DOHH2 (cell line): ENCODE measurements at regions not wholly inside any gene's neighbourhood (a gene's known extent, or its start where the extent isn't known, plus 50 kb on each side); places are given as distances from the start of the nearest gene placed in this dataset.

Source experiments
- EZH2phosphoT487 ChIP-seq: fragments of 200-600 bp; sonication (generic); IDR thresholded peaks from 2 replicates; pipeline ENCODE4 v1.6.1; 2017; ENCODE audit warnings: borderline replicate concordance, mild to moderate bottlenecking, antibody characterized with exemption, low read length, moderate library complexity, mixed read lengths
- TF ChIP-seq, protein P1 (sequence below): fragments of 200-600 bp; sonication (generic); IDR thresholded peaks from one replicate; pipeline ENCODE4 v1.5.1; 2014; ENCODE audit warnings: antibody characterized with exemption, mild to moderate bottlenecking, low read depth, low read length; ENCODE audit not compliant: poor library complexity, severe bottlenecking

DNA sequence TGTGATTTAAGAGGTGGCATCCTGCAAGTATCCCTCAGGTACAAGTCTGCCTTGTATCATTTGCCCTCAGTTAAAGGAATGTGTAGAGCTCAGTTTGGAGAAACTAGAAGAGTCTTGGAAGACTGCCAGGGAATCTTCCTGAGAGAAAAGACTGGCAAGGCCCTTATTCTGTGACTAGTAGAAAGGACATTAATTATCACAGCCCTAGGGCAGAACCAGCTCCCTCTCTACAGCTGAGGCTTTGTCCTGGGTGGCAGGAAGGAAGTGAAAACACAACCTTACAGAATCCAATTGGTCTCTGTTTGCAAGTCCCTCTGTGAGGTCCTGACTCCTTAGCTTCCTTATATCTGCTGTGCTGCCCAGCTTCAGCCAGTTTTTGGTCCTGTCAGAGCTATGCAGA lies 385.9 kb upstream of the CYRIA start:
- TF ChIP-seq, protein P1, sequence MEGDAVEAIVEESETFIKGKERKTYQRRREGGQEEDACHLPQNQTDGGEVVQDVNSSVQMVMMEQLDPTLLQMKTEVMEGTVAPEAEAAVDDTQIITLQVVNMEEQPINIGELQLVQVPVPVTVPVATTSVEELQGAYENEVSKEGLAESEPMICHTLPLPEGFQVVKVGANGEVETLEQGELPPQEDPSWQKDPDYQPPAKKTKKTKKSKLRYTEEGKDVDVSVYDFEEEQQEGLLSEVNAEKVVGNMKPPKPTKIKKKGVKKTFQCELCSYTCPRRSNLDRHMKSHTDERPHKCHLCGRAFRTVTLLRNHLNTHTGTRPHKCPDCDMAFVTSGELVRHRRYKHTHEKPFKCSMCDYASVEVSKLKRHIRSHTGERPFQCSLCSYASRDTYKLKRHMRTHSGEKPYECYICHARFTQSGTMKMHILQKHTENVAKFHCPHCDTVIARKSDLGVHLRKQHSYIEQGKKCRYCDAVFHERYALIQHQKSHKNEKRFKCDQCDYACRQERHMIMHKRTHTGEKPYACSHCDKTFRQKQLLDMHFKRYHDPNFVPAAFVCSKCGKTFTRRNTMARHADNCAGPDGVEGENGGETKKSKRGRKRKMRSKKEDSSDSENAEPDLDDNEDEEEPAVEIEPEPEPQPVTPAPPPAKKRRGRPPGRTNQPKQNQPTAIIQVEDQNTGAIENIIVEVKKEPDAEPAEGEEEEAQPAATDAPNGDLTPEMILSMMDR: no peak
- TF ChIP-seq EZH2phosphoT487: no peak
